ENCODE measurements at regions not wholly inside any gene's neighbourhood (a gene's known extent, or its start where the extent isn't known, plus 50 kb on each side); places are given as distances from the start of the nearest gene placed in this dataset.

DNA sequence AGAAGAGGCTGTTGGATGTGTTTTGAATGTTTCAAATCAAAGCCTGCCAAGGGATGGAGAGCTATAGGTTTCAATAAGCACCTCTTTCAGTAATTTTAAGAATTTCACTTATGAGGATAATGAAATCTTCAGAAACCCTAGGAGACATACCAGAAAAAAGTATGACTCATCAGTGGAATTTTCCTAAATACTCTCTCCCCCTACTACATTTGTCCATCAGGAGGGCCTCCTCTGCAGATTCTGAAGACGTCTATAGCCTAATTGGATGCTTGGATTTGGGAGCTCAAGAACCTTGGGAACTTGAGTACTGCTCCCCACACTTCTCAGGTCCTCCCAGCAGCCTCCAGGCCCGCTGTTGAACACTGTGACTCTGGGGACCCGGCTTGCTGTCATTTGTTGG is 374.3 kb downstream of the SLC4A3 start:
- H2BK5ac ChIP-seq (ENCODE audit: insufficient read length, low read length), result no peak overlapping the region
- no peak overlapping the region for H2AK5ac ChIP-seq (ENCODE audit: insufficient read length, low read length)
- no peak overlapping the region for H3K9ac ChIP-seq (ENCODE audit: extremely low read depth, insufficient read length, low read length)
- no peak overlapping the region for H2BK15ac ChIP-seq (ENCODE audit: low read depth, low read length)
- no peak overlapping the region for H2AFZ ChIP-seq (ENCODE audit: low read length)
- H3T11ph ChIP-seq (ENCODE audit: low read length), result no peak overlapping the region
- no peak overlapping the region for H3K14ac ChIP-seq (ENCODE audit: insufficient read depth, low read length)
- no peak overlapping the region for H3K27ac ChIP-seq (ENCODE audit: insufficient read length, low read depth, low read length)
- Mint-ChIP-seq H3K9me3 (no peaks in the 10 kb centered on the region), H3K4me3 (no peak overlapping the region), H3K4me1 (peaks cover 14 to 20% of the 10 kb centered on the region in 2 experiments), H3K27ac (no peak overlapping the region), H3K36me3 (ENCODE audit: insufficient read depth in 1 of 3, low read depth in 3 of 3) (no peaks in the 10 kb centered on the region), H3K27me3 (ENCODE audit: low read depth) (peaks cover 4% of the 10 kb centered on the region; the same call in 1 of the 2 replicates)
- H2BK20ac ChIP-seq (ENCODE audit: low read depth, low read length, poor library complexity, severe bottlenecking), result no peak overlapping the region
- H3K18ac ChIP-seq (ENCODE audit: insufficient read length, low read depth, low read length), result no peak overlapping the region
- H3K4ac ChIP-seq (ENCODE audit: low read depth, low read length), result no peak overlapping the region
- H4K5ac ChIP-seq (ENCODE audit: insufficient read length, low read depth, low read length), result no peak overlapping the region
- H3K79me1 ChIP-seq (ENCODE audit: insufficient read depth, low read depth, low read length, poor library complexity, severe bottlenecking), result no peaks in the 10 kb centered on the region
- TF ChIP-seq, protein P1, sequence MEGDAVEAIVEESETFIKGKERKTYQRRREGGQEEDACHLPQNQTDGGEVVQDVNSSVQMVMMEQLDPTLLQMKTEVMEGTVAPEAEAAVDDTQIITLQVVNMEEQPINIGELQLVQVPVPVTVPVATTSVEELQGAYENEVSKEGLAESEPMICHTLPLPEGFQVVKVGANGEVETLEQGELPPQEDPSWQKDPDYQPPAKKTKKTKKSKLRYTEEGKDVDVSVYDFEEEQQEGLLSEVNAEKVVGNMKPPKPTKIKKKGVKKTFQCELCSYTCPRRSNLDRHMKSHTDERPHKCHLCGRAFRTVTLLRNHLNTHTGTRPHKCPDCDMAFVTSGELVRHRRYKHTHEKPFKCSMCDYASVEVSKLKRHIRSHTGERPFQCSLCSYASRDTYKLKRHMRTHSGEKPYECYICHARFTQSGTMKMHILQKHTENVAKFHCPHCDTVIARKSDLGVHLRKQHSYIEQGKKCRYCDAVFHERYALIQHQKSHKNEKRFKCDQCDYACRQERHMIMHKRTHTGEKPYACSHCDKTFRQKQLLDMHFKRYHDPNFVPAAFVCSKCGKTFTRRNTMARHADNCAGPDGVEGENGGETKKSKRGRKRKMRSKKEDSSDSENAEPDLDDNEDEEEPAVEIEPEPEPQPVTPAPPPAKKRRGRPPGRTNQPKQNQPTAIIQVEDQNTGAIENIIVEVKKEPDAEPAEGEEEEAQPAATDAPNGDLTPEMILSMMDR (conservative IDR thresholded peaks at IDR 0.05), result no peak
- no peak overlapping the region for H4K91ac ChIP-seq (ENCODE audit: insufficient read length, low read depth, low read length)
- H3K23ac ChIP-seq (ENCODE audit: insufficient read length, low read depth, low read length), result no peak overlapping the region
- no peak overlapping the region for H2BK12ac ChIP-seq (ENCODE audit: insufficient read length, low read depth, low read length)
- no peak overlapping the region for H4K8ac ChIP-seq (replicated peaks; ENCODE audit: insufficient read length, low read depth, low read length)
- no peaks in the 10 kb centered on the region; the same call in 1 of the 2 replicates for H3K79me2 ChIP-seq (ENCODE audit: insufficient read depth, low read length)
- WGBS (ENCODE audit: extremely low coverage, insufficient read length, low lambda C conversion rate), result no CpG with 5 or more reads among the region's 3 CpGs
- no peak for DNase-seq
- H3K23me2 ChIP-seq (ENCODE audit: insufficient read length, low read depth, low read length, poor library complexity, severe bottlenecking), result no peaks in the 10 kb centered on the region
- no peaks in the 10 kb centered on the region for H3K9me3 ChIP-seq (ENCODE audit: control insufficient read depth, low read depth, low read length)
- no peaks in the 10 kb centered on the region for H3K27me3 ChIP-seq (ENCODE audit: insufficient read depth, low read length)
- H3K56ac ChIP-seq (ENCODE audit: insufficient read length, low read depth, low read length), result no peak overlapping the region
- no peaks in the 10 kb centered on the region for H3K4me1 ChIP-seq (ENCODE audit: insufficient read depth, low read length)
- H2BK120ac ChIP-seq (ENCODE audit: low read depth, low read length, poor library complexity, severe bottlenecking), result no peak overlapping the region
- no peak overlapping the region for H3K4me2 ChIP-seq (ENCODE audit: insufficient read depth, insufficient read length, low read length)
- H4K20me1 ChIP-seq (ENCODE audit: control insufficient read depth, insufficient read depth, insufficient read length), result no peaks in the 10 kb centered on the region
